ENCODE measurements at regions not wholly inside any gene's neighbourhood (a gene's known extent, or its start where the extent isn't known, plus 50 kb on each side); places are given as distances from the start of the nearest gene placed in this dataset.

DNA sequence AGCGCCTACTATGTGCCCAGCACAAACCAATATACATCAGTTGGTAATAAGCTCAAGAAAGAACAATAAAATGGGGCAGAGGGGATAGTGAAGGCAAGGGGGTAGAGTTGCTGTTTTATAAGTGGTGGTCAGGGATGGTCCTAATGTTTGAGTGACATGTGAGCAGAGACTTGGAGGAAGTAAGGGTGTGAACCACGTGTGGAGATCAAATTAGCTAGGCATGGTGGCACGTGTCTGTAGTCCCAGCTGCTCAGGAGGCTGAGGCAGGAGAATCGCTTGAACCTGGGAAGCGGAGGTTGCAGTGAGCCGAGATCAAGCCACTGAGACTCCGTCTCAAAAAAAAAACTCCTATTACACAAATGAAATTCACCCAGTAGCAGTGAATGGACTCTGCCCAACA, 56.5 kb downstream of the IRX6 start:
- Mint-ChIP-seq H3K36me3 (ENCODE audit: low read depth) (no peaks in the 10 kb centered on the region), H3K4me3 (no peak overlapping the region), H3K27me3 (ENCODE audit: low read depth, poor library complexity) (peaks cover 49% of the 10 kb centered on the region), H3K27ac (no peak overlapping the region), H3K4me1 (peaks cover 5% of the 10 kb centered on the region), H3K9me3 (no peaks in the 10 kb centered on the region)
- DNase-seq, result no peak
- TF ChIP-seq, protein P1, sequence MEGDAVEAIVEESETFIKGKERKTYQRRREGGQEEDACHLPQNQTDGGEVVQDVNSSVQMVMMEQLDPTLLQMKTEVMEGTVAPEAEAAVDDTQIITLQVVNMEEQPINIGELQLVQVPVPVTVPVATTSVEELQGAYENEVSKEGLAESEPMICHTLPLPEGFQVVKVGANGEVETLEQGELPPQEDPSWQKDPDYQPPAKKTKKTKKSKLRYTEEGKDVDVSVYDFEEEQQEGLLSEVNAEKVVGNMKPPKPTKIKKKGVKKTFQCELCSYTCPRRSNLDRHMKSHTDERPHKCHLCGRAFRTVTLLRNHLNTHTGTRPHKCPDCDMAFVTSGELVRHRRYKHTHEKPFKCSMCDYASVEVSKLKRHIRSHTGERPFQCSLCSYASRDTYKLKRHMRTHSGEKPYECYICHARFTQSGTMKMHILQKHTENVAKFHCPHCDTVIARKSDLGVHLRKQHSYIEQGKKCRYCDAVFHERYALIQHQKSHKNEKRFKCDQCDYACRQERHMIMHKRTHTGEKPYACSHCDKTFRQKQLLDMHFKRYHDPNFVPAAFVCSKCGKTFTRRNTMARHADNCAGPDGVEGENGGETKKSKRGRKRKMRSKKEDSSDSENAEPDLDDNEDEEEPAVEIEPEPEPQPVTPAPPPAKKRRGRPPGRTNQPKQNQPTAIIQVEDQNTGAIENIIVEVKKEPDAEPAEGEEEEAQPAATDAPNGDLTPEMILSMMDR (IDR thresholded peaks at IDR 0.05), result no peak

DNA sequence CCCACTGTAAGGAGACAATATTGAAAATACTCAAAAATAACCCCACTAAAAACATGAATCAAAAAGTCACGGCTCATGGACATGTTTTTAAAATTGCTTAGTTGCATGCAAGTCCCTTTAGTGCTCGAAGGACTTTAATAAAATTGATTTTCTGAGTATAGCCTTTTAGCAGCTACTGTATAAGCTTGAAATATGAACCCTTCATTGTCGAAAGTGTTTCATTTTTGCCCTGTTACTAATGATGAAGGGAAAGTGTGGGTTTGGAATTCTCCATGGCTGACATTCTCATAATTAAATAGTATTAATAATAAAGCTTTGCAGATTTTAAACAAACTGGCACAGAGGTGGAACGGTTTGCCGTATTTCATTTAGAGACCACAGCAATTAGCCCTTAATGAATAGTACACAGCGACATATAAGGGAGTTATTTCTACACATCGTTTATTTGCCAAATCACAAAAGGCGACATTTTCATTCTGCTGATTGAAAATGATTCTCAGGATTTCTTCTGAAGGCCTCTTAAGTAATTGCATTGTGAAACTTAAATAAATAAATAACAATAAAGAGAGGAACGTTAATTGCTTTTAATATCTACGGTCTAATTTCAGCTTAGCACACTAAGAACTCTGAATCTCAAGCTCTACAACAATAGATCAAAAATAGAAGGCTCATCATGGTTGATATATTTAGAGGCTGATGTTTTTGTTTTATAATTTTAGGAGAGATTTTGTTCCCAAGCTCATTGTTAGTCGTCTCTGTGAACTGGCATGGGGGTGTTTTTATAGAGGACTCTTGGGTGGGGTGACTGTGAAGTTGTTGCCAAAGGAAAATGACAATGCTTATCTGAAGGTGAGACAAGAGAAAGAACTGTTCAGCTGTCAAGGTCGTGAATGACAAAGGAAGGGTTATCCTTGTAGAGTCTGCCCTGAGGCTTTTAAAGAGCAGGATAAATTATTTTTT, 60.6 kb downstream of the IRX6 start:
- peaks cover 28% of the 10 kb centered on the region for H3K27me3 Mint-ChIP-seq (ENCODE audit: low read depth, poor library complexity)
- TF ChIP-seq, protein P1 (IDR thresholded peaks at IDR 0.05), result no peak
- no peak overlapping the region for H3K27ac Mint-ChIP-seq
- H3K9me3 Mint-ChIP-seq, result no peaks in the 10 kb centered on the region
- DNase-seq, result no peak
- peaks cover 9% of the 10 kb centered on the region for H3K4me1 Mint-ChIP-seq
- no peaks in the 10 kb centered on the region for H3K36me3 Mint-ChIP-seq (ENCODE audit: low read depth)
- H3K4me3 Mint-ChIP-seq, result no peak overlapping the region

DNA sequence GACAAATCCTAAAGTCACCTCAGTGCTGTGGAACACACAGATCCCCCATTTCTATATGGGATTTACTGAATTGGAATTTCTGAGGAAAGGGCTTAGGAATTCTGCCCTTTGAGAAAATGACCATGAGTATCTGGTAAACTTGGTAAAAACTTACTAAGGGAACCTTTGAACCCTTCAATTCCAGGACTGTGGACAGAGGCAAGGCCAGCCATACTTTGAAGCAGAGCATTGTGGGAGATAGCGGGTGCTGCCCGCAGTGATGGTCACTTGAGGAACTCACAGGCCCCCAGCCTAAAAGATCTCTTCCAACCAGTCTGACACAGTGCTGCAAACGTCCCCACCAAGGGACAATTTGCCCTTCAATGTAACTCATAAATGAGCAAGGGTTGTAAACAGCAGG, 61.4 kb downstream of the IRX6 start:
- H3K4me1 Mint-ChIP-seq, result peaks cover 9% of the 10 kb centered on the region
- H3K27ac Mint-ChIP-seq, result no peak overlapping the region
- peaks cover 25% of the 10 kb centered on the region for H3K27me3 Mint-ChIP-seq (ENCODE audit: low read depth, poor library complexity)
- no peaks in the 10 kb centered on the region for H3K36me3 Mint-ChIP-seq (ENCODE audit: low read depth)
- TF ChIP-seq, protein P1 (IDR thresholded peaks at IDR 0.05), result no peak
- H3K9me3 Mint-ChIP-seq, result no peaks in the 10 kb centered on the region
- DNase-seq, result no peak
- no peak overlapping the region for H3K4me3 Mint-ChIP-seq

DNA sequence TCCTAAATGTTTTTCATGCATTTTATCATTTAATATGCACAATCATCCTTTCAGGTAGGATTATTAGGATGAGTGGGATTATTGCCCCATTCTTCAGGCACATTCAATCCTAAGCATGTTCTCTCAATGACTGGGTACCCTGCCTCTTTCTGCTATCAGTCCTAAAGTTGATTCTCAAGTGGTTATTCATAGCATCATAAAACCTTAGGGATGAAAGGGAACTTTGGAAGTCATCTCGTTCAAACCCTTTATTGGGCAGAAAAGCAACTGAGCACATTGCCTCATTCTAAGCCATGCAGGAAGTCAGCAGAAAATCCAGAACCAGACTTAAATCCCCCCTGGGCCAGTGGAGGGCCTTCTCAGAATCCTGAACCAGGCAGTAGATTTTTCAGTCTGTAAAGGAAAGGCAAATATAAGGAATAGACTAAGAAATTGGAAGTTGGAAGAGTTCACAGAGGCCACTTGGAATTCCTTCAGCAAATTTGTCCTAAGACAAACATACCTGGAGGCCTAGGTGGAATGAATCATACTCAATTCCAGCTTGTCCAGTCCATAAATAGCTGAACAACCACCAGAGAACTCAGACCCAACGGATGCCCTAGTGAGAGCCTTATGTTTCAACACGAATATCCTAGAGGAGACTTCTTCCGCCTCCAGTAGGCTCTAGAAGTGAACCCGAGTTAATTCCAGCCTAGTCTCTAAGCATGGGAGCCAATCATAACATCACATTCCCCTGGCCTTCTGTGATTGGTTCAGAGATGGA, 62.7 kb downstream of the IRX6 start:
- peaks cover 9% of the 10 kb centered on the region for H3K4me1 Mint-ChIP-seq
- TF ChIP-seq, protein P1 (IDR thresholded peaks at IDR 0.05), result no peak
- H3K9me3 Mint-ChIP-seq, result no peaks in the 10 kb centered on the region
- DNase-seq, result no peak
- peaks cover 20% of the 10 kb centered on the region for H3K27me3 Mint-ChIP-seq (ENCODE audit: low read depth, poor library complexity)
- H3K36me3 Mint-ChIP-seq (ENCODE audit: low read depth), result no peaks in the 10 kb centered on the region
- H3K4me3 Mint-ChIP-seq, result no peak overlapping the region
- H3K27ac Mint-ChIP-seq, result no peak overlapping the region

DNA sequence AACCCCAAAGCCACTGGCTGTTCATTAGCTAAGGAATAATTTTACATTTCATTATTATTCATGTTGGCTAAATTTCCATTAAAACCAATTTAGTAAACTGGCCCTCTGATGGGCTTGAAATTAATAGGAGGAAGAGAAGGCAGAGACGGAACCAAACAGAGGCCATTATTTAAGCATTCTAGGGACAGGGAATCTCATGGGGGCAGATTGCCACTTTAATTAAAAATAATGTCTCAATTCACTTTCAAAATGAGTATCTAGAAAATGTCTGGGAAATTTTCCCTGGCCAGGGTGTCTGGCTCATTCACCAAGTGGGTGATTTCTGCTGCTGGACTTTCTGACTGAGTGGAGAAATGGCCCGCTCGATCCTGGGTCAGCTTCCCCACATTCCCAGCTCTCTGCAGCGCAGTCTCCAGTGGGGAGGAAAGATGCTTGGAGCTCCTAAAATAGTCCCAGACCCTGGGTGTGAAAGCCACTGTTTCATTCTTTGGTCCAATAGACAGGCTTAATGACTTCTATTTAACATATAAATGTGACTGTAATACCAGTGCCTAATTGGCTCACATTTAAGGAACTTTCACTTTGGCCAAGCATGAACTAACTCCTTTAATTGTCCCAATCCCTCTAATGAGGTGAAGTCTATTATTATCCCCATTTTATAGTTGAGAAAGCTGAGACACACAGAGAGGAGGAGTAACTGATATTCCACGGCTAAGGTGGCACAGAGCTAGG, 64.3 kb downstream of the IRX6 start:
- no peaks in the 10 kb centered on the region for H3K9me3 Mint-ChIP-seq
- no peak for DNase-seq
- TF ChIP-seq, protein P1 (IDR thresholded peaks at IDR 0.05), result no peak
- no peak overlapping the region for H3K27ac Mint-ChIP-seq
- H3K27me3 Mint-ChIP-seq (ENCODE audit: low read depth, poor library complexity), result peaks cover 21% of the 10 kb centered on the region
- no peak overlapping the region for H3K4me3 Mint-ChIP-seq
- no peaks in the 10 kb centered on the region for H3K36me3 Mint-ChIP-seq (ENCODE audit: low read depth)
- H3K4me1 Mint-ChIP-seq, result peaks cover 13% of the 10 kb centered on the region
